HepG2 (cell line): ENCODE measurements at regions not wholly inside any gene's neighbourhood (a gene's known extent, or its start where the extent isn't known, plus 50 kb on each side); places are given as distances from the start of the nearest gene placed in this dataset.

Experiments used
- CREM ChIP-seq, 2 experiments: sonication (generic) in 1 of 2; formaldehyde crosslinking in 1 of 2; IDR thresholded peaks; 2 replicates each; pipeline versions ENCODE4 v1.4.0 to v1.6.1; 2016 to 2020; ENCODE audit warnings: antibody characterized with exemption in 1 of 2, mild to moderate bottlenecking in 1 of 2, missing genetic modification reagents in 1 of 2
- EZH2 ChIP-seq: conservative IDR thresholded peaks from 2 replicates; pipeline ENCODE4 v1.6.1; 2012; ENCODE audit warnings: mild to moderate bottlenecking, low read depth, low read length, moderate library complexity
- HMGA1 ChIP-seq: sonication (generic); formaldehyde crosslinking; conservative IDR thresholded peaks from 2 replicates; pipeline ENCODE4 v1.4.0; 2020; ENCODE audit warnings: missing genetic modification reagents
- NCOA2 ChIP-seq: sonication (generic); formaldehyde crosslinking; IDR thresholded peaks from 2 replicates; pipeline ENCODE4 v1.8.0; 2022; ENCODE audit warnings: inconsistent platforms
- POLR2A ChIP-seq, 2 experiments: IDR thresholded peaks; 2 replicates each; pipeline ENCODE4 v1.6.1; 2011; ENCODE audit warnings: low read depth in 2 of 2, low read length in 2 of 2, mild to moderate bottlenecking in 1 of 2, moderate library complexity in 1 of 2; ENCODE audit not compliant: insufficient read depth in 1 of 2
- REPIN1 ChIP-seq: sonication (generic); formaldehyde crosslinking; IDR thresholded peaks from 2 replicates; pipeline ENCODE4 v1.8.0; 2022; ENCODE audit warnings: missing genetic modification reagents, low read depth, mild to moderate bottlenecking, borderline replicate concordance
- SMC3 ChIP-seq: IDR thresholded peaks from 2 replicates; pipeline ENCODE4 v1.6.1; 2011; ENCODE audit warnings: low read length, improper control_type of control experiment
- ZFX ChIP-seq: sonication (generic); formaldehyde crosslinking; IDR thresholded peaks from 2 replicates; pipeline ENCODE4 v1.4.0; 2020; ENCODE audit warnings: mild to moderate bottlenecking, low read depth, missing genetic modification reagents, moderate library complexity
- ZNF138 ChIP-seq: sonication (generic); formaldehyde crosslinking; IDR thresholded peaks from 2 replicates; pipeline ENCODE4 v1.5.0; 2020; ENCODE audit warnings: mild to moderate bottlenecking, low read depth, missing genetic modification reagents
- TF ChIP-seq, protein P1 (sequence below): sonication (generic); formaldehyde crosslinking; IDR thresholded peaks from 2 replicates; pipeline ENCODE4 v1.5.0; 2020; ENCODE audit warnings: mild to moderate bottlenecking, missing genetic modification reagents, moderate library complexity
- TF ChIP-seq, protein P2 (sequence below): sonication (generic); formaldehyde crosslinking; IDR thresholded peaks from 2 replicates; pipeline ENCODE4 v1.5.0; 2020; ENCODE audit warnings: missing genetic modification reagents
- TF ChIP-seq, protein P3 (sequence below): IDR thresholded peaks from 2 replicates; pipeline ENCODE4 v1.6.1; 2012; ENCODE audit warnings: inconsistent platforms
- TF ChIP-seq, protein P4 (sequence below): sonication (generic); formaldehyde crosslinking; IDR thresholded peaks from 2 replicates; pipeline ENCODE4 v1.8.1; 2023; ENCODE audit warnings: mild to moderate bottlenecking, missing genetic modification reagents

DNA sequence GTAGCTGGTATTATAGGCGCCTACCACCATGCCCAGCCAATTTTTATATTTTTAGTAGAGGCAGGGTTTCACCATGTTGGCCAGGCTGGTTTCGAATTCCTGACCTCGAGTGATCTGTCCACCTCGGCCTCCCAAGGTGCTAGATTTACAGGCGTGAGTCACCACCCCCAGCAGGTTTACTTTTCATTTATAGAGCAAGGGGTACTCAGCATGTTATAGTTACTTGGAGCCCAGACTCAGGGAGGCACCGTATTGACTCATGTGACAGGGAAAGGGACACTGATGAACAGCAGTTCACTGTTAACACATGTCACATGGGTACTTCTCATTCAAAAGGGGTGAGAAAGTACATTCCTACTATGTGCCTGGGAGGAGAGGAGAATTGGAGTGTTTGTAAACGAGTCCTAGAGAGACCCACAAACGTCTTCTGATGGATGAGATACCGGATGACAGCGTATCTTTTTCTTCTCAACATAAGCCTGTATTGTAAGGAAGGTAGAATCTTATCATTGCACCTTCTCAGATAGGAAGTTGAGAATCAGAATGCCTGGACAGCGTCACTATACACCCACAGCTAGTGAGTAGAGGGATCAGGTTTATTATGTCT, 510.0 kb downstream of the USP25 start:
- no peak for TF ChIP-seq ZFX
- TF ChIP-seq, protein P1, sequence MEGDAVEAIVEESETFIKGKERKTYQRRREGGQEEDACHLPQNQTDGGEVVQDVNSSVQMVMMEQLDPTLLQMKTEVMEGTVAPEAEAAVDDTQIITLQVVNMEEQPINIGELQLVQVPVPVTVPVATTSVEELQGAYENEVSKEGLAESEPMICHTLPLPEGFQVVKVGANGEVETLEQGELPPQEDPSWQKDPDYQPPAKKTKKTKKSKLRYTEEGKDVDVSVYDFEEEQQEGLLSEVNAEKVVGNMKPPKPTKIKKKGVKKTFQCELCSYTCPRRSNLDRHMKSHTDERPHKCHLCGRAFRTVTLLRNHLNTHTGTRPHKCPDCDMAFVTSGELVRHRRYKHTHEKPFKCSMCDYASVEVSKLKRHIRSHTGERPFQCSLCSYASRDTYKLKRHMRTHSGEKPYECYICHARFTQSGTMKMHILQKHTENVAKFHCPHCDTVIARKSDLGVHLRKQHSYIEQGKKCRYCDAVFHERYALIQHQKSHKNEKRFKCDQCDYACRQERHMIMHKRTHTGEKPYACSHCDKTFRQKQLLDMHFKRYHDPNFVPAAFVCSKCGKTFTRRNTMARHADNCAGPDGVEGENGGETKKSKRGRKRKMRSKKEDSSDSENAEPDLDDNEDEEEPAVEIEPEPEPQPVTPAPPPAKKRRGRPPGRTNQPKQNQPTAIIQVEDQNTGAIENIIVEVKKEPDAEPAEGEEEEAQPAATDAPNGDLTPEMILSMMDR (CRISPR knock-in tag) = no peak
- TF ChIP-seq CREM (IDR thresholded peaks at IDR 0.05) = no peak
- TF ChIP-seq CREM (CRISPR knock-in tag; IDR thresholded peaks at IDR 0.05) = no peak
- no peak for TF ChIP-seq NCOA2 (CRISPR knock-in tag)
- no peak for TF ChIP-seq POLR2A (IDR thresholded peaks at IDR 0.05; ENCODE audit: insufficient read depth in 1 of 2, low read depth in 2 of 2, low read length in 2 of 2)
- TF ChIP-seq, protein P2, sequence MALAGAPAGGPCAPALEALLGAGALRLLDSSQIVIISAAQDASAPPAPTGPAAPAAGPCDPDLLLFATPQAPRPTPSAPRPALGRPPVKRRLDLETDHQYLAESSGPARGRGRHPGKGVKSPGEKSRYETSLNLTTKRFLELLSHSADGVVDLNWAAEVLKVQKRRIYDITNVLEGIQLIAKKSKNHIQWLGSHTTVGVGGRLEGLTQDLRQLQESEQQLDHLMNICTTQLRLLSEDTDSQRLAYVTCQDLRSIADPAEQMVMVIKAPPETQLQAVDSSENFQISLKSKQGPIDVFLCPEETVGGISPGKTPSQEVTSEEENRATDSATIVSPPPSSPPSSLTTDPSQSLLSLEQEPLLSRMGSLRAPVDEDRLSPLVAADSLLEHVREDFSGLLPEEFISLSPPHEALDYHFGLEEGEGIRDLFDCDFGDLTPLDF (CRISPR knock-in tag) = no peak
- TF ChIP-seq ZNF138 (CRISPR knock-in tag) = no peak
- TF ChIP-seq HMGA1 = no peak
- TF ChIP-seq, protein P3, sequence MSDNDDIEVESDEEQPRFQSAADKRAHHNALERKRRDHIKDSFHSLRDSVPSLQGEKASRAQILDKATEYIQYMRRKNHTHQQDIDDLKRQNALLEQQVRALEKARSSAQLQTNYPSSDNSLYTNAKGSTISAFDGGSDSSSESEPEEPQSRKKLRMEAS = no peak
- TF ChIP-seq REPIN1 (CRISPR knock-in tag) = no peak
- TF ChIP-seq, protein P4, sequence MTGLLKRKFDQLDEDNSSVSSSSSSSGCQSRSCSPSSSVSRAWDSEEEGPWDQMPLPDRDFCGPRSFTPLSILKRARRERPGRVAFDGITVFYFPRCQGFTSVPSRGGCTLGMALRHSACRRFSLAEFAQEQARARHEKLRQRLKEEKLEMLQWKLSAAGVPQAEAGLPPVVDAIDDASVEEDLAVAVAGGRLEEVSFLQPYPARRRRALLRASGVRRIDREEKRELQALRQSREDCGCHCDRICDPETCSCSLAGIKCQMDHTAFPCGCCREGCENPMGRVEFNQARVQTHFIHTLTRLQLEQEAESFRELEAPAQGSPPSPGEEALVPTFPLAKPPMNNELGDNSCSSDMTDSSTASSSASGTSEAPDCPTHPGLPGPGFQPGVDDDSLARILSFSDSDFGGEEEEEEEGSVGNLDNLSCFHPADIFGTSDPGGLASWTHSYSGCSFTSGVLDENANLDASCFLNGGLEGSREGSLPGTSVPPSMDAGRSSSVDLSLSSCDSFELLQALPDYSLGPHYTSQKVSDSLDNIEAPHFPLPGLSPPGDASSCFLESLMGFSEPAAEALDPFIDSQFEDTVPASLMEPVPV (CRISPR knock-in tag) = no peak
- TF ChIP-seq SMC3 = no peak
- no peak for TF ChIP-seq EZH2
